H1 (cell line): ENCODE measurements at regions not wholly inside any gene's neighbourhood (a gene's known extent, or its start where the extent isn't known, plus 50 kb on each side); places are given as distances from the start of the nearest gene placed in this dataset.

Experiments
- CTCF ChIA-PET: fragments of 300-600 bp; sonication (Branson Sonifier 250); formaldehyde crosslinking; loops from one replicate; lab custom pipeline; 2021; ENCODE audit not compliant: partially characterized antibody; lab: Charles Lee
- POLR2A ChIA-PET: fragments of 300-600 bp; sonication (Branson Sonifier 250); formaldehyde crosslinking; loops from one replicate; lab custom pipeline; 2021; ENCODE audit warnings: inconsistent platforms; ENCODE audit not compliant: partially characterized antibody; lab: Charles Lee
- DNase-seq, 2 experiments: peaks; one replicate each; pipeline versions ENCODE4 v3.0.0 to v3.0.0-alpha.2; 2010 to 2022; ENCODE audit warnings: low spot score in 2 of 2, low read depth in 1 of 2, mixed read lengths in 1 of 2
- FAIRE-seq: peaks from 2 replicates; lab custom pipeline; 2011; peaks lifted over from hg19 to GRCh38; lab: Jason Lieb, UNC
- H2AFZ ChIP-seq: 2 replicates; pipeline ENCODE4 v1.8.1; 2012; ENCODE audit warnings: low read length, inconsistent platforms
- H2AK5ac ChIP-seq: 2 replicates; pipeline ENCODE4 v1.6.1; 2013; ENCODE audit warnings: low read depth, low read length
- H2BK120ac ChIP-seq: replicated peaks from 2 replicates; pipeline ENCODE3; 2013; ENCODE audit warnings: low read depth, low read length, inconsistent platforms
- H2BK12ac ChIP-seq: 2 replicates; pipeline ENCODE4 v1.6.1; 2013; ENCODE audit warnings: low read depth, low read length
- H2BK15ac ChIP-seq: 2 replicates; pipeline ENCODE4 v1.6.1; 2013; ENCODE audit warnings: low read length
- H2BK20ac ChIP-seq: 2 replicates; pipeline ENCODE4 v1.6.1; 2013; ENCODE audit warnings: low read length
- H2BK5ac ChIP-seq: 2 replicates; pipeline ENCODE4 v1.6.1; 2013; ENCODE audit warnings: low read depth, low read length
- H3K14ac ChIP-seq: 2 replicates; pipeline ENCODE4 v1.6.1; 2013; ENCODE audit warnings: inconsistent platforms; ENCODE audit not compliant: insufficient read length
- H3K18ac ChIP-seq: 2 replicates; pipeline ENCODE4 v1.6.1; 2013; ENCODE audit warnings: low read length; ENCODE audit errors: extremely low read depth
- H3K23ac ChIP-seq: 2 replicates; pipeline ENCODE4 v1.6.1; 2013; ENCODE audit warnings: inconsistent platforms; ENCODE audit not compliant: insufficient read length
- H3K23me2 ChIP-seq: 2 replicates; pipeline ENCODE4 v1.6.1; 2013; ENCODE audit warnings: low read depth, low read length
- H3K27ac ChIP-seq: 2 replicates; pipeline ENCODE4 v1.6.1; 2011; ENCODE audit warnings: low read depth, low read length, inconsistent platforms
- H3K27me3 ChIP-seq, 4 experiments: replicated peaks in 1 of 4; 1 replicate in 1 of 4; 2 replicates in 3 of 4; pipeline versions ENCODE4 v1.6.1 to v1.8.1; 2011 to 2013; ENCODE audit warnings: low read length in 3 of 4, mild to moderate bottlenecking in 3 of 4, inconsistent platforms in 2 of 4, mixed read lengths in 2 of 4, moderate library complexity in 1 of 4; ENCODE audit not compliant: control insufficient read depth in 3 of 4, insufficient read depth in 3 of 4; ENCODE audit errors: extremely low read depth in 1 of 4
- H3K36me3 ChIP-seq, 4 experiments: 2 replicates each; pipeline versions ENCODE4 v1.6.1 to v1.8.1; 2011 to 2013; ENCODE audit warnings: mild to moderate bottlenecking in 4 of 4, low read length in 3 of 4, moderate library complexity in 2 of 4, control low read depth in 1 of 4, inconsistent platforms in 1 of 4; ENCODE audit not compliant: insufficient read depth in 4 of 4, control insufficient read depth in 2 of 4
- H3K4ac ChIP-seq: replicated peaks from 2 replicates; pipeline ENCODE3; 2013; ENCODE audit warnings: low read length, low read depth, mixed read lengths, inconsistent platforms; ENCODE audit not compliant: insufficient read length
- H3K4me1 ChIP-seq, 4 experiments: replicated peaks in 1 of 4; 1 replicate in 1 of 4; 2 replicates in 3 of 4; pipeline versions ENCODE4 v1.6.1 to v1.8.1; 2011 to 2013; ENCODE audit warnings: low read length in 3 of 4, inconsistent platforms in 2 of 4, mixed read lengths in 1 of 4; ENCODE audit not compliant: insufficient read depth in 4 of 4, control insufficient read depth in 3 of 4
- H3K4me2 ChIP-seq, 2 experiments: 2 replicates each; pipeline versions ENCODE4 v1.6.1 to v1.8.1; 2011 to 2013; ENCODE audit warnings: low read depth in 2 of 2, low read length in 2 of 2, control low read depth in 1 of 2, inconsistent platforms in 1 of 2, mild to moderate bottlenecking in 1 of 2; ENCODE audit not compliant: insufficient read depth in 1 of 2
- H3K4me3 ChIP-seq, 4 experiments: fragments of 200-600, 300-600 bp in 1 of 4; sonication (generic), shearing (Covaris generic), sonication (Bioruptor Twin) in 1 of 4; 2 replicates each; pipeline versions ENCODE4 v1.5.1 to v1.8.1; 2011 to 2016; ENCODE audit warnings: low read length in 4 of 4, low read depth in 3 of 4, control low read depth in 2 of 4, inconsistent platforms in 2 of 4, mild to moderate bottlenecking in 2 of 4, mixed read lengths in 1 of 4, moderate library complexity in 1 of 4; ENCODE audit not compliant: insufficient read depth in 2 of 4; ENCODE audit errors: extremely low read depth in 1 of 4
- H3K56ac ChIP-seq: replicated peaks from 2 replicates; pipeline ENCODE3; 2013; ENCODE audit warnings: low read depth, mild to moderate bottlenecking, mixed read lengths, low read length, inconsistent platforms; ENCODE audit not compliant: insufficient read length
- H3K79me1 ChIP-seq: 2 replicates; pipeline ENCODE4 v1.6.1; 2013; ENCODE audit warnings: low read depth, low read length, control low read depth
- H3K79me2 ChIP-seq, 2 experiments: 2 replicates each; pipeline versions ENCODE4 v1.6.1 to v1.8.1; 2012 to 2013; ENCODE audit warnings: low read length in 2 of 2, mild to moderate bottlenecking in 2 of 2, inconsistent platforms in 1 of 2; ENCODE audit not compliant: insufficient read depth in 2 of 2, control insufficient read depth in 1 of 2
- H3K9ac ChIP-seq, 4 experiments: replicated peaks in 1 of 4; 1 replicate in 1 of 4; 2 replicates in 3 of 4; pipeline versions ENCODE4 v1.6.1 to v1.8.1; 2011 to 2013; ENCODE audit warnings: low read depth in 3 of 4, low read length in 3 of 4, control low read depth in 2 of 4, mild to moderate bottlenecking in 2 of 4, moderate library complexity in 2 of 4, inconsistent platforms in 1 of 4; ENCODE audit errors: extremely low read depth in 1 of 4
- H3K9me3 ChIP-seq, 2 experiments: 2 replicates each; pipeline versions ENCODE4 v1.6.1 to v1.8.1; 2012 to 2013; ENCODE audit warnings: mild to moderate bottlenecking in 2 of 2, moderate library complexity in 2 of 2, control low read depth in 1 of 2, inconsistent platforms in 1 of 2, low read depth in 1 of 2, low read length in 1 of 2, mixed read lengths in 1 of 2; ENCODE audit not compliant: insufficient read depth in 2 of 2
- H4K20me1 ChIP-seq, 2 experiments: replicated peaks in 1 of 2; 2 replicates each; pipeline versions ENCODE3 to v1.8.1; 2011 to 2013; ENCODE audit warnings: inconsistent platforms in 2 of 2, low read length in 2 of 2, mild to moderate bottlenecking in 1 of 2; ENCODE audit not compliant: insufficient read depth in 2 of 2, control insufficient read depth in 1 of 2
- H4K5ac ChIP-seq: 2 replicates; pipeline ENCODE4 v1.6.1; 2013; ENCODE audit warnings: low read length, low read depth, mixed read lengths, inconsistent platforms; ENCODE audit not compliant: insufficient read length
- H4K8ac ChIP-seq: 2 replicates; pipeline ENCODE4 v1.8.0; 2013; ENCODE audit warnings: mild to moderate bottlenecking, moderate library complexity, low read length, inconsistent platforms; ENCODE audit not compliant: insufficient read depth; ENCODE audit errors: extremely low read depth
- H4K91ac ChIP-seq: replicated peaks from 2 replicates; pipeline ENCODE3; 2013; ENCODE audit warnings: low read length, mixed read lengths, inconsistent platforms; ENCODE audit not compliant: insufficient read length
- BCL11A ChIP-seq, 2 experiments: IDR thresholded peaks; one replicate each; pipeline ENCODE4 v1.6.1; 2011; ENCODE audit warnings: low read depth in 2 of 2, low read length in 2 of 2, mild to moderate bottlenecking in 2 of 2

GRCh38 chr2:121162893-121163292 is 122.1 kb downstream of the TFCP2L1 start:
- no peak overlapping the region for H4K5ac ChIP-seq
- no peak overlapping the region for H3K23ac ChIP-seq
- H3K27ac ChIP-seq: no peak overlapping the region
- no peak overlapping the region for H3K4ac ChIP-seq
- DNase-seq (no peak), FAIRE-seq (no peak)
- H3K79me2 ChIP-seq: no peaks in the 10 kb centered on the region
- no peak overlapping the region for H3K56ac ChIP-seq
- H2AFZ ChIP-seq: no peak overlapping the region
- H3K27me3 ChIP-seq: no peaks in the 10 kb centered on the region
- no peak for TF ChIP-seq BCL11A (IDR thresholded peaks at IDR 0.05; ENCODE audit: low read depth in 2 of 2, low read length in 2 of 2)
- no peak overlapping the region for H2AK5ac ChIP-seq
- POLR2A ChIA-PET: no interaction called here
- CTCF ChIA-PET: interaction anchor here (1.7 kb wide), 1 partner anchor 24 kb away, joined by 4 read pairs; no protein-coding TSS in a partner anchor
- no peak overlapping the region for H4K8ac ChIP-seq
- H2BK15ac ChIP-seq: no peak overlapping the region
- H3K9ac ChIP-seq: no peak overlapping the region
- no peak overlapping the region for H2BK12ac ChIP-seq
- no peak overlapping the region for H3K18ac ChIP-seq
- no peaks in the 10 kb centered on the region for H3K79me1 ChIP-seq
- H3K4me2 ChIP-seq: no peak overlapping the region
- H3K14ac ChIP-seq: no peak overlapping the region
- H2BK20ac ChIP-seq: no peak overlapping the region
- 0 out of 2 replicates have a peak, but pooled peaks cover 2% of the 10 kb centered on the region for H3K23me2 ChIP-seq
- H3K36me3 ChIP-seq: no peaks in the 10 kb centered on the region
- H3K4me3 ChIP-seq: no peak overlapping the region
- H3K4me1 ChIP-seq: no peaks in the 10 kb centered on the region
- no peak overlapping the region for H2BK5ac ChIP-seq
- no peak overlapping the region for H2BK120ac ChIP-seq
- no peak overlapping the region for H4K91ac ChIP-seq
- H4K20me1 ChIP-seq: no peaks in the 10 kb centered on the region
- H3K9me3 ChIP-seq: peaks cover 9 to 12% of the 10 kb centered on the region in 2 experiments
